ENCODE measurements at regions not wholly inside any gene's neighbourhood (a gene's known extent, or its start where the extent isn't known, plus 50 kb on each side); places are given as distances from the start of the nearest gene placed in this dataset.

- Mint-ChIP-seq H3K9me3 (peaks cover 4% of the 10 kb centered on the region), H3K27me3 (no peaks in the 10 kb centered on the region), H3K27ac (no peak overlapping the region), H3K4me1 (no peaks in the 10 kb centered on the region), H3K4me3 (no peak overlapping the region), H3K36me3 (no peaks in the 10 kb centered on the region)
- POLR2A ChIA-PET, result no interaction called here
- no peak for ATAC-seq (ENCODE audit: low read depth)
- DNase-seq, result no peak
Measured at GRCh38 chr16:64144617-64145016, 977.2 kb downstream of the CDH11 start.

GRCh38 chr16:64138621-64139020 lies 983.2 kb downstream of the CDH11 start:
- Mint-ChIP-seq H3K9me3 (peaks cover 5% of the 10 kb centered on the region), H3K27me3 (no peaks in the 10 kb centered on the region), H3K36me3 (no peaks in the 10 kb centered on the region), H3K4me1 (no peaks in the 10 kb centered on the region), H3K4me3 (no peak overlapping the region), H3K27ac (no peak overlapping the region)
- POLR2A ChIA-PET, result no interaction called here
- DNase-seq, result no peak
- no peak for ATAC-seq (ENCODE audit: low read depth)

GRCh38 chr16:64138006-64138405 lies 983.9 kb downstream of the CDH11 start:
- Mint-ChIP-seq H3K27ac (no peak overlapping the region), H3K4me3 (no peak overlapping the region), H3K9me3 (peaks cover 5% of the 10 kb centered on the region), H3K27me3 (no peaks in the 10 kb centered on the region), H3K4me1 (no peaks in the 10 kb centered on the region), H3K36me3 (no peaks in the 10 kb centered on the region)
- POLR2A ChIA-PET, result no interaction called here
- DNase-seq, result no peak
- no peak for ATAC-seq (ENCODE audit: low read depth)

- no peaks in the 10 kb centered on the region for H3K36me3 Mint-ChIP-seq
- no peak for DNase-seq
- no peak for ATAC-seq (ENCODE audit: low read depth)
- no peaks in the 10 kb centered on the region for H3K4me1 Mint-ChIP-seq
- H3K9me3 Mint-ChIP-seq, result peaks cover 5% of the 10 kb centered on the region
- POLR2A ChIA-PET, result no interaction called here
- no peaks in the 10 kb centered on the region for H3K27me3 Mint-ChIP-seq
- H3K4me3 Mint-ChIP-seq, result no peak overlapping the region
- no peak overlapping the region for H3K27ac Mint-ChIP-seq
Measured at GRCh38 chr16:64136743-64137142, 985.1 kb downstream of the CDH11 start.

GRCh38 chr16:64136314-64136713 lies 985.5 kb downstream of the CDH11 start:
- Mint-ChIP-seq H3K36me3 (no peaks in the 10 kb centered on the region), H3K4me1 (no peaks in the 10 kb centered on the region), H3K4me3 (no peak overlapping the region), H3K27me3 (no peaks in the 10 kb centered on the region), H3K27ac (no peak overlapping the region), H3K9me3 (peaks cover 5% of the 10 kb centered on the region)
- ATAC-seq (ENCODE audit: low read depth) (no peak), DNase-seq (no peak)
- POLR2A ChIA-PET, result no interaction called here

- Mint-ChIP-seq H3K36me3 (no peaks in the 10 kb centered on the region), H3K4me3 (no peak overlapping the region), H3K4me1 (no peaks in the 10 kb centered on the region), H3K27me3 (no peaks in the 10 kb centered on the region), H3K27ac (no peak overlapping the region), H3K9me3 (peaks cover 7% of the 10 kb centered on the region)
- POLR2A ChIA-PET, result no interaction called here
- no peak for DNase-seq
- ATAC-seq (ENCODE audit: low read depth), result no peak
Measured at GRCh38 chr16:64133366-64133765, 988.5 kb downstream of the CDH11 start.

- H3K9me3 Mint-ChIP-seq, result peaks cover 7% of the 10 kb centered on the region
- H3K4me3 Mint-ChIP-seq, result no peak overlapping the region
- no peak for ATAC-seq (ENCODE audit: low read depth)
- H3K36me3 Mint-ChIP-seq, result no peaks in the 10 kb centered on the region
- H3K4me1 Mint-ChIP-seq, result no peaks in the 10 kb centered on the region
- H3K27me3 Mint-ChIP-seq, result no peaks in the 10 kb centered on the region
- POLR2A ChIA-PET, result no interaction called here
- H3K27ac Mint-ChIP-seq, result no peak overlapping the region
- DNase-seq, result no peak
Measured at GRCh38 chr16:64132759-64133361, 989.0 kb downstream of the CDH11 start.

- H3K4me1 Mint-ChIP-seq, result no peaks in the 10 kb centered on the region
- POLR2A ChIA-PET, result no interaction called here
- H3K4me3 Mint-ChIP-seq, result no peak overlapping the region
- no peaks in the 10 kb centered on the region for H3K27me3 Mint-ChIP-seq
- H3K27ac Mint-ChIP-seq, result no peak overlapping the region
- H3K9me3 Mint-ChIP-seq, result peaks cover 7% of the 10 kb centered on the region
- DNase-seq (no peak), ATAC-seq (ENCODE audit: low read depth) (no peak)
- H3K36me3 Mint-ChIP-seq, result no peaks in the 10 kb centered on the region
Measured at GRCh38 chr16:64132190-64132589, 989.7 kb downstream of the CDH11 start.

- Mint-ChIP-seq H3K4me3 (no peak overlapping the region), H3K4me1 (no peaks in the 10 kb centered on the region), H3K36me3 (no peaks in the 10 kb centered on the region), H3K27ac (no peak overlapping the region), H3K9me3 (peaks cover 7% of the 10 kb centered on the region), H3K27me3 (no peaks in the 10 kb centered on the region)
- POLR2A ChIA-PET, result no interaction called here
- ATAC-seq (ENCODE audit: low read depth) (no peak), DNase-seq (no peak)
Measured at GRCh38 chr16:64131423-64131822, 990.4 kb downstream of the CDH11 start.

GRCh38 chr16:64130140-64130539 lies 991.7 kb downstream of the CDH11 start:
- no peak overlapping the region for H3K4me3 Mint-ChIP-seq
- no peak overlapping the region for H3K27ac Mint-ChIP-seq
- no peaks in the 10 kb centered on the region for H3K4me1 Mint-ChIP-seq
- ATAC-seq (ENCODE audit: low read depth) (no peak), DNase-seq (no peak)
- no peaks in the 10 kb centered on the region for H3K36me3 Mint-ChIP-seq
- POLR2A ChIA-PET, result no interaction called here
- peaks cover 5% of the 10 kb centered on the region for H3K9me3 Mint-ChIP-seq
- no peaks in the 10 kb centered on the region for H3K27me3 Mint-ChIP-seq

GRCh38 chr16:64122177-64122576 lies 999.7 kb downstream of the CDH11 start:
- no peaks in the 10 kb centered on the region for H3K4me1 Mint-ChIP-seq
- DNase-seq (no peak), ATAC-seq (ENCODE audit: low read depth) (no peak)
- peaks cover 6% of the 10 kb centered on the region for H3K9me3 Mint-ChIP-seq
- no peaks in the 10 kb centered on the region for H3K27me3 Mint-ChIP-seq
- H3K4me3 Mint-ChIP-seq, result no peak overlapping the region
- H3K27ac Mint-ChIP-seq, result no peak overlapping the region
- POLR2A ChIA-PET, result no interaction called here
- no peaks in the 10 kb centered on the region for H3K36me3 Mint-ChIP-seq

- H3K36me3 Mint-ChIP-seq, result no peaks in the 10 kb centered on the region
- H3K4me1 Mint-ChIP-seq, result no peaks in the 10 kb centered on the region
- H3K27ac Mint-ChIP-seq, result no peak overlapping the region
- peaks cover 6% of the 10 kb centered on the region for H3K9me3 Mint-ChIP-seq
- ATAC-seq (ENCODE audit: low read depth) (no peak), DNase-seq (no peak)
- H3K4me3 Mint-ChIP-seq, result no peak overlapping the region
- no peaks in the 10 kb centered on the region for H3K27me3 Mint-ChIP-seq
- POLR2A ChIA-PET, result no interaction called here
Measured at GRCh38 chr16:64121473-64121872, 1000.4 kb downstream of the CDH11 start.

- Mint-ChIP-seq H3K4me3 (no peak overlapping the region), H3K9me3 (peaks cover 7% of the 10 kb centered on the region), H3K36me3 (no peaks in the 10 kb centered on the region), H3K4me1 (no peaks in the 10 kb centered on the region), H3K27me3 (no peaks in the 10 kb centered on the region), H3K27ac (no peak overlapping the region)
- no peak for DNase-seq
- POLR2A ChIA-PET, result no interaction called here
- ATAC-seq (ENCODE audit: low read depth), result no peak
Measured at GRCh38 chr16:64116151-64116550, 1005.7 kb downstream of the CDH11 start.

- DNase-seq (no peak), ATAC-seq (ENCODE audit: low read depth) (no peak)
- H3K4me3 Mint-ChIP-seq, result no peak overlapping the region
- H3K4me1 Mint-ChIP-seq, result no peaks in the 10 kb centered on the region
- H3K36me3 Mint-ChIP-seq, result no peaks in the 10 kb centered on the region
- no peaks in the 10 kb centered on the region for H3K27me3 Mint-ChIP-seq
- POLR2A ChIA-PET, result no interaction called here
- H3K27ac Mint-ChIP-seq, result no peak overlapping the region
- H3K9me3 Mint-ChIP-seq, result peaks cover 5% of the 10 kb centered on the region
Measured at GRCh38 chr16:64109241-64109640, 1012.6 kb downstream of the CDH11 start.

- Mint-ChIP-seq H3K9me3 (no peaks in the 10 kb centered on the region), H3K36me3 (no peaks in the 10 kb centered on the region)
- POLR2A ChIA-PET, result no interaction called here
Measured at GRCh38 chr16:64102654-64103053, 1019.2 kb downstream of the CDH11 start.

More at GRCh38 chr16:64102654-64103053, 1019.2 kb downstream of the CDH11 start:
- ATAC-seq (ENCODE audit: low read depth) (no peak), DNase-seq (no peak)
- no peak overlapping the region for H3K4me3 Mint-ChIP-seq
- H3K4me1 Mint-ChIP-seq, result no peaks in the 10 kb centered on the region
- H3K27me3 Mint-ChIP-seq, result no peaks in the 10 kb centered on the region
- H3K27ac Mint-ChIP-seq, result no peak overlapping the region
